OCI-M2 (cell line): ENCODE measurements at regions not wholly inside any gene's neighbourhood (a gene's known extent, or its start where the extent isn't known, plus 50 kb on each side); places are given as distances from the start of the nearest gene placed in this dataset.
"Not testable (repeated sequence)": the region's sequence is repeated elsewhere in the genome, so short reads cannot be mapped to it uniquely, and the experiment has no call there.

Experiments used
- DNase-seq: peaks from one replicate; lab custom pipeline; 2025; ENCODE audit not compliant: unreplicated experiment; lab: John Stamatoyannopoulos, UW

DNA sequence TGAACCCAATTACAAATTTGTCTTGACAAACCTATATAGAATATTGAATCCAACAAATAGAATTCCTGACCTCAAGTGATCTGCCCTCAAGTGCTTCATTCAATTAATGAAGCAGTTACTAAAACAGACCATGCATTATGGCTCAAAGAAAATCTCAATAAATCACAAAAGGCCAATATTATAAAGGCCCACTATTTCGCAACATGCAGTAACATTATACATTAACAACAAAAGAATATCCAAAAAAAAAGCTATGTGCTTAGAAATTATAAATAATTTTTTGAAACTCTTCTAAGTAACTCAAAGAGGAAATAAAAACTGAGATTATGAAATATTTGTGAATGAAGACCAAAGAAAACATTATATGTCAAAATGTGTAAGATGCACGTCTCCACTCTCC, 177.7 kb downstream of the ZNF674 start:
- DNase-seq, result no peak

DNA sequence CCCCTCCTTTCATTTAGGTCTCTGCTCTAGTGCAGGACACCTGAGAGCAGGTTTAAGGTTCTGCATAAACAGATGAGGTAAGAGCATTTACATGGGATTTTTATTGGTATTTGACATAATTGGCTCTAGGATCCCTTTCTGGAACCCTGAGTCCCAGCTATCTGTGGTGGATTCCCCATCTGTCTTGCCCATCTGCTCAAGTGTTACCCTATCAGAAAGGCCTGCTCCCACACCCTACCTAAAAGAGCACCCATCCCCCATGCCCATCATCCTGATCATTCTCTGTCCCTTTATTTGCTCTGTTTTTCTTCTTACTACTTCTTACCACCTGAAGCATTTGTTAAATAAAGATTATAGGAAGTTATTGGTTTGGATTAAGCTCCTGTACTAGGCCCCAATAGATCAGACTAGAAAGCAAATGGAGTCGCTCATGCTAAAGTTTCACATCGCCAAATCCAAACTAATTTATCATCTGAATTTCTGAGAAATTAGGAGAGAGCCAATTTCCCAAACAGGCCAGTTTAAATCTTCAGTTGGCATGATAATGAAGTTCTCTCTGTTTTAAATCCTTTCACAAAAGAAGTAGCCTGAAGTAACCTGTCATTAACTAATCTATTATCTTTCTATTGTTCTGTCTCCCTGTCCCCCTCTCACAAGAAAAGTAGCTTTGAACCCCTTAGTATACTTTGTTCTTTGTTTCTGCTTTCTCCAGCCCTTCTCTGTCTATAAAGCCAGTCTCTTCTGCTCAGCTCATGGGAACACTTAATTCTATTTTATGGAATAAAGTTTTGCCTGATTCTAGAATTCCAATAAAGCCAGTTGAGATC, 178.6 kb downstream of the ZNF674 start:
- no peak for DNase-seq

DNA sequence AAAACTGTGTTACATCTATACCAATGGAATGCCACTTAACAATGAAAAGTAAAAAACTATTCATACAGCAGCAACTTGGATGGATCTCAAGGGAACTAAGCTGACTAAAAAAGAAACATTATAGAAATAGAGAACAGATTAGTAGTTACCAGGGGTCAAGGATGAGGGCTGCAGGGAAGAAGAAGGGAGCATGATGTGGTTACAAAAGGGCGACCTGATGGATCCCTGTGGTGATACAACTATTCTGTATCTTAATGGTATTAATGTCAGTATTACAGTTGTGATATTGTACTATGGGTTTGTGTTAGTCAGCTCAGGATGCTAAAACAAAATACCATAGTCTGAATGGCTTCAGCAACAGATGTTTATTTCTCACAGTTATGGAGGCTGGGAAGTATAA, 190.7 kb downstream of the ZNF674 start:
- DNase-seq, result no peak

DNA sequence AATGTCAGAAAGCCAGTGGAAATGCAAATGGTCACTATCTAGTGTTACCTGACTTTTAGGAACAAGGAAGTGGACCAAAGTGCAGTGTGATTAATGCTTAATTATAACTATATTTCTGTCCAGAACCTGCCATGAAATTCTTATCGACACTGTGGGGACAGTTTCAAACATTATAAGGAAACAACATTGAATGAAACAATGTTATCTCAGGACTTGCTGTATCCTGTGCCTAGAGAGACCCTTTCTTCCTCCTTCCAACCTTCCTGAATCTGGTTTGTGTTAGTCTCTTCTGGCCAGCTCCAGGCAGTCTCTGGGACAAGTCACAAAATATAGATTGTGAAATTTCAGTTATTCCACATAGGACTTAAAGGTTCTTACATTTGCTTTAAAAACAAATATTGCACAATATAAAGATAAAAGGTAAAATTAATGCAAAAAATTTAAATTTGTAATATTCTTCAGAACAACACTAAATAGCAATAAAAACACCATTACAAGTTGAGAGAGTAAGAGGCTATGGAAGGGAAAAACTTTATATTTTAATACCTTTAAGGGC, 203.4 kb downstream of the ZNF674 start:
- DNase-seq, result no peak

DNA sequence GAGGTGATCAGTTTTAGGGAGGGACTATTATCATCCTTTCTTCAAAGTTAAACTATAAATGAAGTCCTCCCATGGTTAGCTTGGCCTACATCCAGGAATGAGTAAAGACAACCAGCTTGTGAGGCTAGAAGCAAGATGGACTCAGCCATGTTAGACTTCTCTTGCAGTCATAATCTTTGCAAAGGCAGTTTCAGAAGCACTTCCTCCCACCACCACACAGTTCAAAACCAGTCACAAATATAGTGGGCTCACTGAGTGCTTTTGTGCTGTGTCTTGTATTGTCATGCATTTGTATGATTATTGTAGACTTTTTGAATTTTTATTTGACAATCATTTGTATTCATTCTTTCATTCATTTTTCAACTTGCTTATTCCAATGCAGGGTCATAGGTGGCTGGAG, 204.5 kb downstream of the ZNF674 start:
- DNase-seq, result no peak

DNA sequence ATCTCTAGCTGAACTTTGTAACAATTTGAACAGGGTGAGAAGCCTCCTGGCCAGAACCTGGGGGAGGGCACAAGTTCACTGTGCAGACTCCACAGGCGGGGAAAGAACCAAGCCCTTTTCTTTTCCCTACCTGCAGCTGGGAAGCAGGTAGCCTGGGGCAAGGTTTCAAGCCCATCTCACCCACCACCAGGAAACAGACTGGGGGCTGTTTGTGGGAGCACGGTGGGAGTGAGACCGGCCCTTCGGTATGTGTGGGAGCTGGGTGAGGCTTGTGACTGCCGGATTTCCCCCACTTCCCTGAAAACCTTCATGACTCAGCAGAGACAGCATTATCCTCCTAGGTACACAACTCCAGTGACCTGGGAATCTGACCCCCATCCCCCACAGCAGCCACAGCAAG, 211.7 kb downstream of the ZNF674 start:
- DNase-seq, result no peak

DNA sequence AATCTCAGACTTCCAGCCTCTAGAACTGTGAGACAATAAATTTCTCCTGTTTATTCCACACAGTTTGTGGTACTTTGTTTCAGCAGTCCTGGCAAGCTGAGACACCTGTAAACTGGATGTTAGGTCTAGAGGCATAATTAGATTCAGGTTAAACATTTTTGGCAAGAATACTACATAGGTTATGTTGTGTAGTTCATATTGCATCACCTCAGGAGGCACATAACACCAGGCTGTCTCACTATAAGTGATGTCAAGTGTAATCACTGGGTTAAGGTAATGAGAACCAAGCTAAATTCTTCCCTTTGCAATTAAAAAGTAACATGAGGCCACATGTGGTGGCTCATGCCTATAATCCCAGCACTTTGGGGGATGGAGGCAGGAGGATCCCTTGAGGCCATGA, 214.2 kb downstream of the ZNF674 start:
- no peak for DNase-seq

DNA sequence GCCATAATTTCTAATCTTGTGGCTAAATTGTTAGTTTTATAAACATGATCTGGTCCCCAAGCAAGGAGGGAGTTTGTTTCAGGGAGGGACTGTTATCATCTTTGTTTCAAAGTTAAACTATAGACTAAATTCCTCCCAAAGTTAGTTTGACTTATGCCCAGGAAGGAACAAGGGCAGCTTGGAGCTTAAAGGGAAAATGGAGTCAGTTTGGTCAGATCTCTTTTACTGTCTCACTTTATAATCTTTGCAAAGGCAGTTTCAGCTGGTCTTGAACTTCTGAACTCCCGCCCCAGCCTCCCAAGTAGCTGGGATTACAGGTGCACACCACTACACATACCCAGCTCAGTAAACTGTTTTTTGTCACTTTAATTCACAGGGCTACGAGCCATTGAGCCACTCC, 214.7 kb downstream of the ZNF674 start:
- DNase-seq, result no peak

DNA sequence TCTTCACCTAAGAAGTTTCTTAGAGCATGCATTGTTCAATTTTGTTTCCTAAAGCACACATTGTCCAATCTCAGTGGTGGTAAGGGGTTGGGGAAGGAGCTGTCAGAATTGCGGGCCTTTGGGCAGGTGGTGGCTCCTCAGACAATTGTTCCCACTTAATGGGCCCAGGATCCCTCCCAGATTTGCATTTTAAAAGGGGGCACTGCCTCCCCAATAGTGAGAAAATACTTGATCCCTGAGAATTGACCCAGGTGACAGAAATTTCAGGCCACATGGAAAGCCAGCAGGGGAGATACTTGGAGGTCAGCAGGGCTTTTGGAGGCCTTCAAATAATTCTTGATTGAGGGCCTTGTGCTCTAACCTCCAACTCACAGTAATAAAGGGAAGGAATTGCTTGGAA, 217.1 kb downstream of the ZNF674 start:
- no peak for DNase-seq

DNA sequence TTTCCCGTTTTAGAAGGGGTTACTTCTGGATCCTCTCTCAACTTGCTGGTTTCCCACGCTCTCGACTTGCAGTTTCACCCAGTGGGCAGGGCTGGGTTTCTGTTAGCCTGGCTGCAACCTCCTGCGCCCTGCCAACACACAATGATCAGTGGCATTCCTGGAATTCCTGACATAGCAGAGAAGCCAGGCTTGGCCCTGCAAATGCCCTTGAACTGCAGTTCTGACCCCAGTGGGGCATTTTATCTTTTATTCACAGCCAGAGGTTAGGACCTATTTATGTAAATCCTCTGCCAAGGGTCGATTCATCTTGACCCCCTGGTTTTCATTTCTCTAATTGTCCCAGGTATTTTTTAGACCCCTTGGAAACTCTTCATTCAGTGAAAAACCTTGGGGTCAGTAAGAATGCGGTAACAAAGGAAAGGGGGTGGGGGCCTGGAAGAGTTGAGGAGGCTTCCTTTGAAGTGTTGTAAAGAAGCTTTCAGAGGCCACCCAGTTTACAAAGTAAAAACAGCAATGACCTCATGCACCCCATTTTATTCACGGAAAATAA, 217.6 kb downstream of the ZNF674 start:
- DNase-seq, result no peak

DNA sequence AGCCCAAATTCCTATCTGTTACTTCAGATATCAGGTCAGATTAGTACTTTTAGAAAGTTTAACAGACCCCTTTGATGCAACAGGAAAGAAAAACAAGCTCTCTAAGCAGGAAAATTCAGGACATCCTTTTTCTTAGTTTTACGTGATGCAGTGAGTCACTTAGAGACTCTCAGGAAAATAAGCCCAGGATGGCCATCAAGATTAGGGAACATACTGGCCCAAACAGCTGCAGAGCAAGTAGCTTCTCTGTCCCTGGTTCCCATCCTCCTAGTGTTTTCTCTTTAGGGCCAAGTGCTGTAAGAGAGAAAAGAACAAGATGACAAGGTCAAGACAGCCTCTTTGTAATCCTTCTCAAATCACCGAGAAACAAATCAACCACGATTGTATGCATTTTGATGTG, 219.1 kb downstream of the ZNF674 start:
- no peak for DNase-seq

DNA sequence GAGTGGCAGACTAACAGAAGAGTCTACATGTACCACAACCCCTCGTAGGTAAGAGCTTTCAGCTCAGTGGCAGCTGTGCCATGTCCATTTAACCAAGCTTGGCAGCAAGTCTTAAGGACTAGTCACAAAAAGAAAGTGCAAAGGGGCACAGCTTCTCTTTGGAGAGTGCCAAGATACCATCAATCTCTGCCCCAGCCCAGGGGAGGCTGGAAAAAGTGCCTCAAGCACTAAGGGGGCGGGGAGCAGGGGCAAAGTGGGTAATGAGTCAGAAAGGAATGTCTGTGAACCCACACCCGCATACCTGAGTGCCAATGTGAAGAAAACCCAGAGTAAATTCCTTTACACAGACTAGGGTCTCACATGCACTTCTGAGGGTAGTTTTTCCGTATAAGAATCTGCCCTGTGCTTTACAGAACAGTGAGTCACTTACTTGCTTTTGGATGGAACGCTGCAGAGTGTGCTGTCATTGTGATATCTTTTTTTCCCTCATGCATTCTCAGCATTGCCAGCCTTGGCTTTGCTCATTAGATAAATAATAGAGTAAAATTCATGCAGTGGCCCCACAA, 219.8 kb downstream of the ZNF674 start:
- DNase-seq, result no peak

DNA sequence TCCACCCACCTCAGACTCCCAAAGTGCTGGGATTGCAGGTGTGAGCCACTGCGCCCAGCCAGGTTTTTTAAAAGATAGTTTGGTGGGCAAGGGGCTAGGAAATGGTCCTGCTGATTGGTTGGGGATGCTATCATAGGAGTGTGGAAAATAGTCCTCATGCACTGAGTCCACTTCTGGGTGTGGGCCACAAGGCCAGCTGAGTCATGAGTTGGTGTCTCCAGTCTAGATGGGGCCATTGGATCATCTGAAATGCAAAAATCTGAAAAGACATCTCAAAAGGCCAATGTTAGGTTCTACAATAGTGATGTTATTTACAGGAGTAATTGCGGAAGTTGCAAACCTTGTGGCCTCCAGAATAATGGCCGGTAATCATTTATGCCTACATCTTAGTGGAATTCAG, 221.1 kb downstream of the ZNF674 start:
- DNase-seq, result no peak

DNA sequence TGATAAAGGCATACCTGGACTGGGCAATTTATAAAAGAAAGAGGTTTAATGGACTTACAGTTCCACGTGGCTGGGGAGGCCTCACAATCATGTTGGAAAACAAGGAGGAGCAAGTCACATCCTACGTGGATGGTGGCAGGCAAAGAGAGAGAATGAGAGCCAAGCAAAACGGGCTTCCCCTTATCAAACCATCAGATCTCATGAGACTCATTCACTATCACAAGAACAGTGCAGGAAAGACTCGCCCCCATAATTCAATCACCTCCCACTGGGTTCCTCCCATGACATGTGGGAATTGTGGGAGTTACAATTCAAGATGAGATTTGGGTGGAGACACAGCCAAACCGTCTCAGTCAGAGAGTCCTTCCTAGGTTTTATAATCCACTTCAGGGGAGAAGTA, 222.3 kb downstream of the ZNF674 start:
- not testable (repeated sequence) for DNase-seq

DNA sequence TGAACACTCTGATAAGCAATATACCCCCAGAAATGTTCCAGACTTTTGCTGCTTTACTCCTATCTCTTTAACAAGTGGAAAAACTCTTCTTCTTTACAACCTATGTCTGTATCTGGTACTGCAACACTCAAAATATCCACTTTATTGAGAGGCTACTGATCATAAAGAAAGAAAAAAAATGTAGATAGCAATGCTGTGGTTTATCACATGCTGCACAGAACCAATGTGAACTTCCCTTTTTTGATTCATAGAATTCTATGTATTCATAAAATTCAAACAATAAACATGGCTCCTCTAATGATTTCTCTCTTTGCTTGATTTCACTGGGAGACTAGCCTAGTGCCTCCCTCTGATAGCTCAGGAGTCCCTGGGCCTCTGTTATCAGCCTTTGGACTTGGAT, 223.5 kb downstream of the ZNF674 start:
- DNase-seq, result no peak

DNA sequence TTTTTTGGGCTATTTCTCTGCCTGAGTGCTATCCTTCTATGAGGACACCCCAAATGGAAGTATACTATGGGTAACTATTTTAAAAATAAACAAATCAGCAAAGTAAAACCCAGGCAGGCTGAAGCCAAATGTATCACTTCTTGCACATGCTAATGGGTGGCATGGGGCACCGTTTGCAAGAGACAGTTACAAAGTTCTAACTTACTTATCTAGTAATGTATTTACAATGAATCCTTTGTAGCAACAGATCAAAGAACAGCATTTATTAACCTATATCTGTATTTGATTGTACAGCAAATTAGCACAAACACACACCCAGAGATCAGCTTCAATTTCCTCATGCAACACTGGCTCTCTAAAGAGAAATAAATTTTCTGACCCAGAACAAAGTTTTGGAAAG, 225.5 kb downstream of the ZNF674 start:
- no peak for DNase-seq

DNA sequence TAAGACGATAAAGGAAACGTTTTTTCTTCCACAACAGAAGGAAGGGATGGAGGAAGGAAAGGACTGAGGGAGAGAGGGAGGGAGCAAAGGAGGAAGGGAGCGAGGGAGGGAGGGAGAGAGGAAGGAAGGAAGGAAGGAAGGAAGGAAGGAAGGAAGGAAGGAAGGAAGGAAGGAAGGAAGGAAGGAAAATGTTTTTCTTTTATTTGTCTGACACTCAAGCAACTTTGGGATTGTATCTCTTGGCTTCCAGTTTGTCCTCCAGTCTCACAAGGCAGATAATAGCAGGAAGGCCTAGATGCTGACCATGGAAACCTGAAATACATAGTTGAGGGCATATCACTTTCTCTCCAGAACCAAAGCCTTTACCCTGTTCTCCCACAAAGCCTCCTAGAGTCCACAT, 226.7 kb downstream of the ZNF674 start:
- DNase-seq, result no peak

DNA sequence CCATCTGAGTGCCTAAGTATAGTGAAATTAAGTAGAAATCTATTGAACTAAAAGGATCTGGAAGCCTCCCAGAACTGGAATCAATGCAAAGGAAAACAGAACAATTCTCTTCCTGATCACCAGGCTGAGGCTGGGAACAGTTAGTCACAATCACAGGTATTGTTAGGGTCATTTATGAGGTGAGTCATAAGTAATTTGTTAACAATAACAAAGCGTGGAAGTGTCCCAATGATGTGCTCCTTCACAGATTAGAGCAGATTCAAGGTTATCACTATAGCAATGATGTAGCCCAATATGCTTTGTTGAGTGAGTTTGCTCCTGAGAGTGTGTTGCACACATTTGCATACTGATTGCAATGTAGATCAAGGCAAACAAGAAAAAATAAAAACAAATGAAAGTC, 228.1 kb downstream of the ZNF674 start:
- DNase-seq, result no peak

DNA sequence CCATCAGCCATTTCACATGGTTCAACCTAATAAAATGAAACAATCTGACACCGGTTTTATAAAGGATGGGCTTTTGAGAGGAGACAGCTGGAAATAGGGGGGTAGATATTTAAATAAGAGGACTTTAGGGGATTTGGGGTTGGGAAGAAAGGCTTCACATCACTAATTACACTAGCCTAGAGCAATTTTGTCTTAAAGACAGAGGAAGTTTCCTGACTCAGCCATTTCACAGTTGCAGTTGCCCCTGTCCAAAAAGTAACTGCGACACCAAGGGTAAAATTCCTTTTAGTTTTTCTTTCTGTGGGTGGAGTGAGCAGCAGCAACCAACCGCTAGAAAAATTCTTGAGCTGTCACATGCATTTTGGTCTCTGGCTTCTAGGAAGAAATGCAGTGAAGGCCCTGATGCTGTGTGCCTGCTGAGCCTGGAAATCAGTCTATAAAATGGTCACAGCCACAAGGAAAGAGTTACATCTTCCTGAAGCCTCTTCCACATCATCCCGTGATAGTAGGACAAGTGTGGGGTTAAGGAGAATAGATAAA, 233.6 kb downstream of the ZNF674 start:
- no peak for DNase-seq

DNA sequence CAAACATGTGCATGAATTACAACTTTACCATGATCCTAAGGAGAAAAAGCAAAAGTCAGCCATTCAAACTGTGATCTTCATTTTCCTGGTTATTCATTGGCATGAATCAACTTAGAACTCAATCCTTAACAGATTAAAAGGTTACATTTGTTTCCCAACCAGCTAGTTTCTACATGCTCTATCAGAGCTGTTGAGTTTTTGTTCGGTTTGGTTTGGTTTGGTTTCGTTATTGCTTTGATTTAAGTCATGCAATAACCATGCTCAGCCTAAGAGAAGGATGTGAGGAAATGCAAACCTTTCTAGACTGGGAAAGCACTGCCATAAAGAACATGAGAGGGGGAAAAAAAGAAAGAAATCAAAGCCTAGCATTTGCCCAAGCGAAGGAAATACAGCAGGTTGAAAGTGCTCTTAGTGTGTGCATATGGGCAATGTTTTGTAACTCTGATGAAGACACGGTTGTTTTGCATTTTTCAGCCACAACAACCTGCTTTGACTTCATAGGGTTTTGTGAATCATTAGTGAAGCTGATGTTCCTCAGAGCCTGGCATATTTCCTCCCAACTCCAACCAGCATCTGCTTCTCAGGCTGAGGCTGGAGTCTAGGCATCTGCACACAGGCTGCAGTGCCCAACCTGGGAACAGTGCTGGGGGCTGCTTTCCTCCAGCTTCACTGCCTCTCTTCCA, 234.3 kb downstream of the ZNF674 start:
- no peak for DNase-seq

DNA sequence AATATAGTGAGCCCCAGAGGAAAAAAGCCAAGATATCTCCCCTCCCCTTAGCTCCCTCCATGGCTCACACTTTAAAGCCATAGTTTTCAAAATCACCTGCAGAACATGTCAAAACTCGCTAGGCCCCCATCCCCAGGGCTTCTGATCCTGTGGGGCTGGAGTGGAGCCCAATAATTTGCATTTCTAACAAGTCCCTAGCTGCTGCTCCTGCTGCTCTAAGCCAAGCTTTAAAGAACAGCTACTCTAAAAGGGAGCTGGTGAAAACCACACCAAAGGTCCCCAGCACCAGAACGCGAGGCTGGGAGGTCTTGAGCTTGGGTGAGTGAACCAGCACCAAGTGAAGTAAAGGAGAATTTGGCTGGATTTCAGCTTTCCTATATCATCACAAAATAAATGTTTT, 237.1 kb downstream of the ZNF674 start:
- no peak for DNase-seq

DNA sequence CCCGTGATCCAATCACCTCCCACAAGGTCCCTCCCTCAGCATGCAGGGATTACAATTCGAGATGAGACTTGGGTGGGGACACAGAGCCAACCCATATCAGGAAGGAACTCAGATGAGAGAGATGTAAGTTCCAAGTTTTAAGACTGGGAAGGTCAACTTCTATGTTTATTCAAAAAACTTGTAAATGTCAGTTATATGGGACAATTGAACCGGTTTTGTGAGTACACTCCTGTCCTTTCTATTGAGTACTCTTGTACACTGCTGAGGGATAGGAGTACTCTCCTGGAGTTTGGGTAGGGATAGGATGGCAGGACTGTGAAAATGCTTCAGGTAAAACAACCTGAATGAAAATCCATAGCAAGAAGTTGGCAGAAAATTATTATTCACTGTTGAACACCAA, 239.1 kb downstream of the ZNF674 start:
- no peak for DNase-seq
